ENCODE measurements at regions not wholly inside any gene's neighbourhood (a gene's known extent, or its start where the extent isn't known, plus 50 kb on each side); places are given as distances from the start of the nearest gene placed in this dataset.

DNA sequence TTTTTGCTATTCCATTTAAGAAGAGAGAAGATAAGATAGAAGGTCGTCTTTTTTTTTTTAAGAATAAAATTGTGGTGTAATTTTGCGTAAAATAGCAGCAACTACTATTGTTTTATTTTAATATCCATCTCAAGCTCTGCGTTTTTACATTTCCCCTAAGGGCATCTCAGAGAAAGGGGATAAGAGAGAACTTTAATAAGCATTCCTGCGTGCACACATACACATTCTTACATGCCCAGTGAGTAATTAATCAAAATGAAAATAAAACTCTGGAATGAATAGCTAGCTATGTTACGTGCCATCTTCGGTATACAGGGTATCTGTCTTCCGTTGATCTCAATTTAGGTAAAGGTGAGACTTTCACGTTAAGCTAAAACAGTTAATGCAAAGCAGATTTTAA lies 200.3 kb upstream of the TENM3 start:
- no peak for DNase-seq

- no peak for DNase-seq
Observed at GRCh38 chr4:182048871-182049270, 194.3 kb upstream of the TENM3 start.

GRCh38 chr4:182056866-182057265 lies 186.3 kb upstream of the TENM3 start:
- no peak for DNase-seq

DNA sequence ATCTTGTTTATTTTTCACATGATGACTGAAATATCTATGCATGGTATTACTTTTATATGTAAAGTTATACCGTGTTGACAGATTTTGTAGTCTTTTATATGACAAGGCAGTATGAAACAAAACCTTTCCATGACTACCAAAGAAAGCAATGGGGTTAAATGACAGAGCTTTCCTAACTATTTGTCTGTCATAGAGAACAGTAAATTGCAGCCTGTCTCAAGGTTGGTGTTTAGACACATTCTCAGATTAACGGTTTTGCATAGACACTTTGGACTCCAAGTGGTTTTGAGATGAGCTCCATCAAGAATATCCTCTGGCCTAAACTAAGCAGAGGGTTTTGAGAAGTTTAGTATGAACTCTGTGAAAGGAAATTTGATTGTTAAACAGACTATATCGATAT lies 180.7 kb upstream of the TENM3 start:
- DNase-seq = no peak

DNA sequence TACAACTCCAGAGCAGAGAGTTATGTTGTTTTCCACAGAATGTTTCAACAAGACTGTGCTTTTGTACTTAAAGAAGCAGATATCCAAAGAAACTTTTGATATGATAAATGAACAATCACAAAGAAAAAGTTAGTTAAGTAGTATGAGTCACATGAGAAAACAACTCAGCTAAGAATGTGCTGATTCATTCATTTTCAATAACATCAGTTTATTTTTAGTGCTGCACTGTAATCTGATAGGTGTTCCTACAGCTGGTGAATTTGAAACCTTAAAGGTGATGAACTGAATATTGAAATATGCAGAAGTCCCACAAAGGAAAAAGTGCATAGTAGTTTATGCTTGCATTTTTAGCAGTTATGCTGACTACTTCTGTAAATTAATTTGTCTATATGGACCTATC lies 180.3 kb upstream of the TENM3 start:
- no peak for DNase-seq

DNA sequence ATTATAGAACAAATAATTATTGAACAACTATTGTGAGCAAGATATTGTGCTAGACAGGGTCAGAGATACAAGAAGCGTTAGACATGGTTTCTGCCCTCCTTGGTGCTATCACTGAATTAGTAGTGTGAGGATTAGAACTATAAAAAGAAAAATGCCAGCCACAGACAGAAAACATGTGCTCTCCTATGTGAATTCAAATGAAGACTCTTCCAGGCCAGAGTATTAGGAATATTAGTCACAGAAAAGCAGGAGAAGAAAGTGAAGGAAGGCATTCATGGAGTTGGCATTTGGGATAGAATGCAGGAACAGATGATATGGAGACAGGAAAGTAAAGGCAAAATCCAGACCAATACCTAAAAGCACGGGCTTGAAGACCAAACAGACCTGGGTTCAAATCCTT lies 179.6 kb upstream of the TENM3 start:
- no peak for DNase-seq

DNA sequence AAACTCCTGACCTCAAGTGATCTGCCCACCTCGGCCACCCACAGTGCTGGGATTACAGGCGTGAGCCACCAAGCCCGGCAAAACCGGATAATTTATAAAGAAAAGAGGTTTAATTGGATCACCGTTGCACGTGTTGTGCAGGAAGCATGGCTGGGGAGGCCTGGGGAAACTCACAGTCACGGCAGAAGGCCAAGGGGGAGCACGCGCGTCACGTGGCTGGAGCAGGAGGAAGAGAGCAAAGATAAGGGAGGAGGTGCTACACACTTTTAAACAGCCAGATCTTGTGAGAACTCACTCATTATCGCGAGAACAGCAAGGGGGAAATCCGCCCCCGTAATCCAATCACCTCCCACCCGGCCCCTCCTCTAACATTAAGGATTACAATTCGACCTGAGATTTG lies 177.9 kb upstream of the TENM3 start:
- no peak for DNase-seq

- no peak for DNase-seq
Observed at GRCh38 chr4:182066037-182066436, 177.2 kb upstream of the TENM3 start.

GRCh38 chr4:182067828-182068227 lies 175.4 kb upstream of the TENM3 start:
- no peak for DNase-seq

DNA sequence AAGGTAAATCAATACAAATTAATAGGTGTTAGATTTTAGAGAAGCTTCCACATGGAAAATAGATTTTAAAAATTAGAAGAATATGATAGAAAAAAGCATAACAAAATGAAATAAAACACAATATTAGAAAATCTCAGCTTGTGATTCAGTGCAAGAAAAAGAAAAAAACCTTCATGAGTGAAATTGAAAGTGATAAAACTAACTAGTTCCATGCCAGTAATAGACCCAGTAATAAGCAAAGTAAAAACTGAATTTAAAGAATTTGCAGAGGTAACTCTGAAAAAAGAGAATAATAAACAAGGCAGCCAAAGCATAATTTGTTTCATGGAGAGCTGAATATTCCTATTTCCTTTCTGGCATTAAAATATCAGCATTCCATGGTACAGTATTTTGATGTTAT lies 174.3 kb upstream of the TENM3 start:
- no peak for DNase-seq

DNA sequence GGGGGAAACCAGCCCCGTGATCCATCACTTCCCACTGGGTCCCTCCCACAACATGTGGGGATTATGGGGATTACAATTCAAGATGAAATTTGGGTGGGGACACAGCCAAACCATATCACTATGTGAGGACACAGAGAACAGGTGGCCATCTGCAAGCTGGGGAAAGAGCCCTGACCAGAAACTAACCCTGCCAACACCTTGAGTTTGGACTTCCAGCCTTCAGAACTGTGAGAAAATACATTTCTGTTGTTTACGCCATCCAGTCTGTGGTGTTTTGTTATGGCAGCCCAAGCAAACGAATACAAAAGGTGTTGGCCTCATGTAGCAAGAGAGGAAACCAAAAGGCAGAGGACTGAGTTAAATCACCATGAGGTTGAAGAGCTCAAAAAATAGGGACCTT lies 169.9 kb upstream of the TENM3 start:
- no peak for DNase-seq

- DNase-seq = no peak
Observed at GRCh38 chr4:182074139-182074538, 169.1 kb upstream of the TENM3 start.

- no peak for DNase-seq
Observed at GRCh38 chr4:182074810-182075209, 168.4 kb upstream of the TENM3 start.

DNA sequence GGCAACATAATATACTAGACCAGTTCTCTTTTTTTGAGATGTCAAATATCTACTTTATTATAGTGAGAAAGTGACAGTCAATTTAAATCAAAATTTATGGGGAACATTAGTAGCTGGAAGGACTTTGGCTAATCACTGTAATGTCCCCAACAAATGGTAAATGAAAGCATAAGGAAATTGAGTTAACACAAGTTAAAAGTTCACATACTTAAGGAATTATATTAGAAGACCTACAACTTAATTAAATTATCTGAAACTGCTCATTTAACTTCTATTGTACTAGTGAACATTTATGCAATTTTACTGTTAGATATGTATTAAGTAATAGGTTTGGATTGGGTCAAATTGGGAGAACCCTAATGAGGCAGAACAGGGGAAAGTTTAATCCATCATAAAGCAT lies 160.3 kb upstream of the TENM3 start:
- no peak for DNase-seq

GRCh38 chr4:182083671-182084410 lies 159.4 kb upstream of the TENM3 start:
- DNase-seq = no peak

DNA sequence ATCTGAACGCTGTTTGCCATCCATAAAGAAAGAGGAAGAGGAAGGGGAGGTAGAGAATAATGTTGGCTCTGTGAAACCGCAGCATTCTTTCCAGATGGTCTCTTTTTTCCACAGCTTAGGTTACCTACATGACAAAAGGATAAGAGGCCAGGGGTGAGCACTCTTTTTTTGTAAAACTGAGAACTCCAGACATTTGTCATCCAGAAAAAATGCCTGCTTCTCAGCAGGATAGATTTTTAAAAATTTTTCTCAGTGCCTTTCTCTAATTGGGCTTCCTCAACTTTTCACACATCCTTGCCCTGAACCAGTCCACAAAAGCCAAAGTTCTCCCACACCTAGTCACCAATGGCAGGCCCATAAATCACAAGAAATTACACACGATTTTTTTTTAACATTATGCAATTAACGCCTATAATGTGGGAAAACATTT lies 158.1 kb upstream of the TENM3 start:
- no peak for DNase-seq

DNA sequence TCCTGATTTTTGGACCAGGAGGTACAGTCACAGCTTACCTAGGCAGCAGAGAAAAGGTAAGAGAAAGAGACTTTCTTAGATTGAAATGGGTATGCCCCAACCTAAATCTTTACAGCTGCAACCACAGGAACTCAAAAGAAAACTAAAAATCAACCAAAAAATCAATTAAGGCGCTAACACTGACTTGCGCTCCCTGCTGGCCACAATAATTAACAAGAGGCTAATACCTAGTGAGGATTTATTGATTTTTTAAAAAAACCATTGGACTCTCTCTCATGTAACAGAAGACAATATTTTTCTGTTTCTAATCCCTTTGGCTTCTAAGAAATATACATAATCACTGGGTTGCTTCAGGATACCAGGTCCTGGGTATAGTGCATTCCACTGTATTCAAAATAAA lies 153.9 kb upstream of the TENM3 start:
- DNase-seq = no peak

- no peak for DNase-seq
Observed at GRCh38 chr4:182090186-182090585, 153.0 kb upstream of the TENM3 start.

DNA sequence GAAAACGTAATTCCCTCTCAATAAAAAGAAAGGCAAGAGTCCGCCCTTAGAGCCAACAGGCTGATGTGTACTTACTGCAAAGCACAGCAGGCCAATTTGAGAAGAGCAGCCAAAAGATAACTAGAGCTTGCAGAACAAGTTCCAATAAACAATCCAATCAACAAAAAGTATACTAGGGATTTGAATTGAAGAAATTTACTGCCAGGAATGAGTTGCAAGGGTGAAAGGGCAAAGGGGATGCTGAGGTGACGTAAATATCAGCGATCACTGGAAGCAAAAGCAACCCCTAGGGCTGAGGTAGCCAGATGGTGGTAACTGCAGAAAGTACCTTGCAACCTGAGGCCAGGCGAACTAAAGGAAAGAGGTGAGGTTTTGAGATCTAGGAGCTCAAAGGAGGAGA lies 152.1 kb upstream of the TENM3 start:
- no peak for DNase-seq

GRCh38 chr4:182093431-182093831 lies 149.8 kb upstream of the TENM3 start:
- no peak for DNase-seq

- DNase-seq = no peak
Observed at GRCh38 chr4:182093935-182094334, 149.3 kb upstream of the TENM3 start.

GRCh38 chr4:182101618-182102017 lies 141.6 kb upstream of the TENM3 start:
- no peak for DNase-seq

- no peak for DNase-seq
Observed at GRCh38 chr4:182102576-182102975, 140.6 kb upstream of the TENM3 start.

DNA sequence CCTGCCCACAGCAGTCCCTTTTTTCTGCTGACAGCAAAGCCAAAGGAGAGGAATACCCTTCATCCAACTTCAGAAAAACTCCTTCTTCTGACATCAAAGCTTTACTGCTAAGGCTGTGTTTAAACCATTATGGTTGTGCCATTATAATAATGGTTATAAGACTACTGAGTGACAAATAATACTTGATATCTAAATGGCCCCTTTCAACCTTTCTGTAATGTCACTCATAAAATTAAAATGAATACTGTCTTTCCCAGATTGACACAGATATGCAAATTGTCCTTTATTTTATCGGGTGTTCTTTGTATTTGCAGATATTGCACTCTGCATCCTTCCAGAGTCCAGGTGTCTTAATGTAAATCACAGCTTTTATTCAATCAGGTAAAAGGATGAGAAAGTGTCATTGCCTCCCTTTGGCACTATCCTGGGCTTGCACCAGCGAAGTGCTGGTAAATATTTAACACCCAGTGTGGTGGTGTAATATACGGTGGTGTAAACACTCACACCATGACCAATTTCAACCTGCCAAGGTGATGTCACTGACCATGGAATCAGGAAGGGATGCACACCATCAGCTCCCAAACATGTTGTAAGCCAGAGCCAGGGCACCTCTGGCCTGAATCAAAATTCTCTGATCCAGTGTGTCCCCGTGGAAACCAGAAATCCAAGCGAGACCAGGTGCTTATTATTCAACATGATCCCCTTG lies 139.4 kb upstream of the TENM3 start:
- no peak for DNase-seq

DNA sequence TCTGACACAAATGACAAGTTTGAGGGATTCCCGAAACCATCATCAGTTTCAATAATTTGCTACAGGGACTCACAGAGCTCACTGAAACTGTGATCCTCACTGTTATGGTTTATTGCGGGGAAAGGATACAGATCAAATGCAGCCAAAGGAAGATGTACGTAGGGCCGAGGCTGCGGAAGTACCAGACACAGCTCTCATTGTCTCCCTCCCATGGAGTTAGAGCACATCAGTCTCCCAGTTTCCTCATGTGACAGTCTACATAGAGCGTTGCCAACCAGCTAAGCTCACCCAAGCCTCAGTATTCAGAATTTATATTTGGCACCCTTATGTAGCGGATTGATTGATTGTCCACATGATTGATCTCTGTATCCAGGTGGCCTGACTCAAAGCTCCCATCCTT lies 137.8 kb upstream of the TENM3 start:
- DNase-seq = no peak
